DOHH2 (cell line): ENCODE measurements at regions not wholly inside any gene's neighbourhood (a gene's known extent, or its start where the extent isn't known, plus 50 kb on each side); places are given as distances from the start of the nearest gene placed in this dataset.

Source experiments
- EZH2phosphoT487 ChIP-seq: fragments of 200-600 bp; sonication (generic); IDR thresholded peaks from 2 replicates; pipeline ENCODE4 v1.6.1; 2017; ENCODE audit warnings: borderline replicate concordance, mild to moderate bottlenecking, antibody characterized with exemption, low read length, moderate library complexity, mixed read lengths
- TF ChIP-seq, protein P1 (sequence below): fragments of 200-600 bp; sonication (generic); IDR thresholded peaks from one replicate; pipeline ENCODE4 v1.5.1; 2014; ENCODE audit warnings: antibody characterized with exemption, mild to moderate bottlenecking, low read depth, low read length; ENCODE audit not compliant: poor library complexity, severe bottlenecking

DNA sequence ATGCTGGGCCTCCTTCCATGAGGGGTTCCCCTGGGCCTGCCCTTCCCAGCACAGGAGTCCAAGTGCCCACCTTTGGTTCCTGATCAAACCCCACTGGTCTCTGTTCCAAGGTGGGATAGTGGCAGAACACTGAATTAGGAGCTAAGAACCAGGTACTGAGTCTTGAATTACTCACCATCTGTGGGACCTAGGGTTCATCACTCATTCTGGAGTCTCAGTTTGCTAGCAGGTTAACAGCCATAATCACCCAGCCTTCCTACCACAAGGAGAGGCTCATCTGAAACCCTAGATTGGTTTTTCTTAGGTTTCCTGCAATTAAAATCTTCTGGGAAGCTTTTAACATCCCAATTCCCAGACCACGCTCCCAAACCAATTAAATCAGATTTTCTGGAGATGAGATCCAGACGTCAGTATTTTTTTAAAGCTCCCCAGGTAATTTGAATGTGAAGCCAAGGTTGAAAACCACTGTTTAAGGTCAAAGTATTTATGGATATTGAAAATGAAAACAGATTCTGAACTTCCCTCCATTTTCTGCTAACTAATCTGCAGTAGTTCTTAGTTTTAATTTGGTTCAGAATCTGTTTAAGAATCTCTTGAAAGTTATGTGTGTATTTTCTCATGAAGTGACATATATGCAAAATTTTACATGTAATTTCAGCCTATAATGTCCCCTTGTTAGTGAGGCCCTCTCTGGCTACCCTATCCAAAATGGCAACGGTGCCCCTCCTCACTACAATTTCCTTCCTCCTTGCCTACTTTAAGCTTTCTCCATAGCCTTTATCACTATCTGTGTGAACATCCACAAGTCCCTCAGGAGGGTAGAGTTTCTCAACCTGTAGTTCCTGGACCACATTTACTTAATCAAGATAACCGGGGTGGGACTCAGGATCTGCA is 166.5 kb upstream of the CXCR4 start:
- TF ChIP-seq, protein P1, sequence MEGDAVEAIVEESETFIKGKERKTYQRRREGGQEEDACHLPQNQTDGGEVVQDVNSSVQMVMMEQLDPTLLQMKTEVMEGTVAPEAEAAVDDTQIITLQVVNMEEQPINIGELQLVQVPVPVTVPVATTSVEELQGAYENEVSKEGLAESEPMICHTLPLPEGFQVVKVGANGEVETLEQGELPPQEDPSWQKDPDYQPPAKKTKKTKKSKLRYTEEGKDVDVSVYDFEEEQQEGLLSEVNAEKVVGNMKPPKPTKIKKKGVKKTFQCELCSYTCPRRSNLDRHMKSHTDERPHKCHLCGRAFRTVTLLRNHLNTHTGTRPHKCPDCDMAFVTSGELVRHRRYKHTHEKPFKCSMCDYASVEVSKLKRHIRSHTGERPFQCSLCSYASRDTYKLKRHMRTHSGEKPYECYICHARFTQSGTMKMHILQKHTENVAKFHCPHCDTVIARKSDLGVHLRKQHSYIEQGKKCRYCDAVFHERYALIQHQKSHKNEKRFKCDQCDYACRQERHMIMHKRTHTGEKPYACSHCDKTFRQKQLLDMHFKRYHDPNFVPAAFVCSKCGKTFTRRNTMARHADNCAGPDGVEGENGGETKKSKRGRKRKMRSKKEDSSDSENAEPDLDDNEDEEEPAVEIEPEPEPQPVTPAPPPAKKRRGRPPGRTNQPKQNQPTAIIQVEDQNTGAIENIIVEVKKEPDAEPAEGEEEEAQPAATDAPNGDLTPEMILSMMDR = no peak
- TF ChIP-seq EZH2phosphoT487 = no peak
